ENCODE measurements at regions not wholly inside any gene's neighbourhood (a gene's known extent, or its start where the extent isn't known, plus 50 kb on each side); places are given as distances from the start of the nearest gene placed in this dataset.

DNA sequence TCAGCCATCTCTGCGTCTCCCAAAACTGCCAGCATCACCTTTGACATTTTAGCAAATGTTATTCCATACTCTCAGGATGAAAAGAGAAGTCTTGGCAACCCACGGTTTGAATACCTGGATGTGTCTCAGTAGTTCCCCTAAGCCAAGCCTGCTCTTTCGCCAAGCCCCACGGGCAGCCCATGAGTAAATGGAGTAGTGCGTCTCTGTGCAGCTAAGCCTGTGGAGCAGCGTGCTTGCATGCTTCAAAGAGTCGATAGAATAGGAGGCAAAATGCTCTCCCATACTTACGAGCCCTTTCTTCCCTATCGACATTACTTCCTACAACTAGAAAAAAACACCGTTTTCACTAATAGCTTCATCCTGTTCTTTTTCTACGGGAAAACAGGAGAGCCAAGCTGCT, 634.5 kb upstream of the TMEM132C start:
- no peak for TF ChIP-seq CTCF (IDR thresholded peaks at IDR 0.05)
- TF ChIP-seq EZH2 (IDR thresholded peaks at IDR 0.05; ENCODE audit: borderline replicate concordance, insufficient read depth, low read depth, low read length, poor library complexity, severe bottlenecking) = no peak

Data from B cell (primary cell).